ENCODE measurements at regions not wholly inside any gene's neighbourhood (a gene's known extent, or its start where the extent isn't known, plus 50 kb on each side); places are given as distances from the start of the nearest gene placed in this dataset.

DNA sequence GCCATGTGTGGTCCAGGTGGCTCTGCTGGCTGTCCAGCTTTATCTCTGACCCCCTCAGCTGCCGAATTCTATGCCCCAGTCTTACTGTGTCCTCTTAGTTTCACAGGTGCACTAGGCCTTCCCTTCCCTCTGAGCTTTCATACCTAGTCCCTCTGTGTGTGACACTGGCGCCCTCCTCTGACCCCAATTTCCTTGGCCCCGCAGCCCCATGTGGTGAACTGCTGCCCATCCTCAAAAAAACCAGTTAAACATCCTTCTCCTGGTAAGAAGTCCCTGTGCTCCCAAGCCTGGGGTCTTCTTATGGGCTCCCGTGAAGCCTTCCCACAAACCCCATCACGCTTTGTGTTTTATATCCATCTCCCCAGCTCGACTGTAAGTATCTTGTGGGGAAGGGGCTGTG lies 93.9 kb upstream of the TSPAN2 start:
- no peaks in the 10 kb centered on the region for H3K9me3 ChIP-seq (ENCODE audit: low read length)
- BruUV-seq (replicated peaks) = no TSS peak
- no peaks in the 10 kb centered on the region for H3K79me2 ChIP-seq (ENCODE audit: insufficient read depth, low read depth, low read length)
- no peaks in the 10 kb centered on the region for H3K36me3 ChIP-seq (ENCODE audit: insufficient read depth, low read length)
- no peak overlapping the region for H3K4me2 ChIP-seq (ENCODE audit: low read length)
- no peaks in the 10 kb centered on the region for H3K4me1 ChIP-seq (ENCODE audit: insufficient read depth, low read length, poor library complexity, severe bottlenecking)
- intact Hi-C loops (cut with micrococcal nuclease; ENCODE audit: unreplicated experiment) = no loop called here
- no peak overlapping the region for H2AFZ ChIP-seq (ENCODE audit: low read length)
- H3K9me2 ChIP-seq (ENCODE audit: insufficient read depth, low read length) = no peaks in the 10 kb centered on the region
- no peak overlapping the region for H3K4me3 ChIP-seq (ENCODE audit: low read depth, low read length, poor library complexity, severe bottlenecking)
- 0 out of 2 replicates have a peak, but pooled peaks have one; percentile 26 for TF ChIP-seq CTCF (conservative IDR thresholded peaks at IDR 0.05; ENCODE audit: low read length)
- TF ChIP-seq EZH2phosphoT487 (IDR thresholded peaks at IDR 0.05; ENCODE audit: borderline replicate concordance, low read depth, low read length) = no peak
- ChIA-PET POLR2A (no interaction called here), CTCF (ENCODE audit: unreplicated experiment) (no interaction called here)
- H3K27ac ChIP-seq (ENCODE audit: low read depth, low read length, poor library complexity, severe bottlenecking) = no peak overlapping the region
- no peak for DNase-seq (ENCODE audit: low spot score)
- H4K20me1 ChIP-seq (ENCODE audit: insufficient read depth, low read length) = no peaks in the 10 kb centered on the region

DNA sequence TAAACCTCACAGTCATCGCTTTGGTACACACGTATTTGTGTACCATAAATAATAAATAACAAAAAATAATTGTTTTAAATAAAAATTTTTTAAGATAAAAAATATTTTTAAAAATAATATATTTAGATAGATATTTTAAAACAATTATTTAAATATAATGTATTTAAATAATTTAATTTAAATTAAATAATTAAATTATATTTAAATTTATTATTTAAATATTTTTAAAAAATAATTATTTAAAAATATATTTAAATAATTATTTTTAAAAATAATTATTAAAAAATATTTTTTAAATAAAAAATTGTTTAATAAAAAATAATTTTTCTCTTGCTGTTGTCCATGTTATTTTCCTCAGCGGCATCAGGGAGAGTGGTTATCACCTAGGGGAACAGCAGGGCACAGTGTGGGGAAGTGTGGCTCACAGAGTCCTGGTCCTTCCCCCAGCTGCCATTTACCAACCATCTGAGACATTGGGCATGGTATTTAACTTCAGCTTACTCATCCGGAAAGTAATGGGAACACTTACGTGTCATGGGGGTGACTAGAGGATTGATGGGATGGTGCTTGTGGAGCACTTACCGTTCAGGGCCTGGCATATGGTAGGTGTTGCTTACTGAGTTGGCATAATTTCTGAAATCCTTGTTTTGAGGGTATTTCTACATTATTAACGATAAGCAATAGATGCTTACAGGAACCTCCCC lies 92.9 kb upstream of the TSPAN2 start:
- no peak overlapping the region for H3K4me2 ChIP-seq (ENCODE audit: low read length)
- no peaks in the 10 kb centered on the region for H4K20me1 ChIP-seq (ENCODE audit: insufficient read depth, low read length)
- no peaks in the 10 kb centered on the region for H3K79me2 ChIP-seq (ENCODE audit: insufficient read depth, low read depth, low read length)
- ChIA-PET CTCF (ENCODE audit: unreplicated experiment) (no interaction called here), POLR2A (no interaction called here)
- intact Hi-C loops (cut with micrococcal nuclease; ENCODE audit: unreplicated experiment) = no loop called here
- no peak for DNase-seq (ENCODE audit: low spot score)
- H3K27ac ChIP-seq (ENCODE audit: low read depth, low read length, poor library complexity, severe bottlenecking) = no peak overlapping the region
- no peaks in the 10 kb centered on the region for H3K36me3 ChIP-seq (ENCODE audit: insufficient read depth, low read length)
- H2AFZ ChIP-seq (ENCODE audit: low read length) = no peak overlapping the region
- no peak for TF ChIP-seq EZH2phosphoT487 (IDR thresholded peaks at IDR 0.05; ENCODE audit: borderline replicate concordance, low read depth, low read length)
- TF ChIP-seq CTCF (conservative IDR thresholded peaks at IDR 0.05; ENCODE audit: low read length) = no peak
- no peaks in the 10 kb centered on the region for H3K4me1 ChIP-seq (ENCODE audit: insufficient read depth, low read length, poor library complexity, severe bottlenecking)
- no peak overlapping the region for H3K4me3 ChIP-seq (ENCODE audit: low read depth, low read length, poor library complexity, severe bottlenecking)
- H3K9me2 ChIP-seq (ENCODE audit: insufficient read depth, low read length) = no peaks in the 10 kb centered on the region
- no TSS peak for BruUV-seq (replicated peaks)
- H3K9me3 ChIP-seq (ENCODE audit: low read length) = no peaks in the 10 kb centered on the region

- Histone ChIP-seq H3K9me3 (ENCODE audit: low read length) (no peaks in the 10 kb centered on the region), H3K4me1 (ENCODE audit: insufficient read depth, low read length, poor library complexity, severe bottlenecking) (no peaks in the 10 kb centered on the region), H3K4me2 (ENCODE audit: low read length) (no peak overlapping the region), H3K36me3 (ENCODE audit: insufficient read depth, low read length) (no peaks in the 10 kb centered on the region), H4K20me1 (ENCODE audit: insufficient read depth, low read length) (no peaks in the 10 kb centered on the region), H3K27ac (ENCODE audit: low read depth, low read length, poor library complexity, severe bottlenecking) (no peak overlapping the region), H3K9me2 (ENCODE audit: insufficient read depth, low read length) (no peaks in the 10 kb centered on the region), H3K79me2 (ENCODE audit: insufficient read depth, low read depth, low read length) (no peaks in the 10 kb centered on the region), H3K4me3 (ENCODE audit: low read depth, low read length, poor library complexity, severe bottlenecking) (no peak overlapping the region), H2AFZ (ENCODE audit: low read length) (no peak overlapping the region)
- intact Hi-C loops (cut with micrococcal nuclease; ENCODE audit: unreplicated experiment) = no loop called here
- TF ChIP-seq EZH2phosphoT487 (IDR thresholded peaks at IDR 0.05; ENCODE audit: borderline replicate concordance, low read depth, low read length) (no peak), CTCF (conservative IDR thresholded peaks at IDR 0.05; ENCODE audit: low read length) (no peak)
- BruUV-seq (replicated peaks) = no TSS peak
- ChIA-PET POLR2A (no interaction called here), CTCF (ENCODE audit: unreplicated experiment) (no interaction called here)
- DNase-seq (ENCODE audit: low spot score) = no peak
These were observed 91.9 kb upstream of the TSPAN2 start for GRCh38 chr1:115181231-115181630.

Measured in OCI-LY7 (cell line).